ENCODE measurements at regions not wholly inside any gene's neighbourhood (a gene's known extent, or its start where the extent isn't known, plus 50 kb on each side); places are given as distances from the start of the nearest gene placed in this dataset.

- H3K4me3 ChIP-seq (ENCODE audit: low read depth, low read length): no peak overlapping the region
- DNase-seq (ENCODE audit: low read depth): no peak
- no peak for TF ChIP-seq CTCF (IDR thresholded peaks at IDR 0.05; ENCODE audit: insufficient read depth, low read length)
These were observed 163.7 kb downstream of the DLL1 start for GRCh38 chr6:170127151-170127550.

- H3K4me3 ChIP-seq (ENCODE audit: low read depth, low read length): no peak overlapping the region
- DNase-seq (ENCODE audit: low read depth): no peak
- no peak for TF ChIP-seq CTCF (IDR thresholded peaks at IDR 0.05; ENCODE audit: insufficient read depth, low read length)
These were observed 165.2 kb downstream of the DLL1 start for GRCh38 chr6:170125456-170126300.

GRCh38 chr6:170124836-170125235, 166.0 kb downstream of the DLL1 start:
- DNase-seq (ENCODE audit: low read depth): no peak
- H3K4me3 ChIP-seq (ENCODE audit: low read depth, low read length): no peak overlapping the region
- no peak for TF ChIP-seq CTCF (IDR thresholded peaks at IDR 0.05; ENCODE audit: insufficient read depth, low read length)

GRCh38 chr6:170124150-170124549, 166.7 kb downstream of the DLL1 start:
- no peak for TF ChIP-seq CTCF (IDR thresholded peaks at IDR 0.05; ENCODE audit: insufficient read depth, low read length)
- H3K4me3 ChIP-seq (ENCODE audit: low read depth, low read length): no peak overlapping the region
- DNase-seq (ENCODE audit: low read depth): no peak

- no peak overlapping the region for H3K4me3 ChIP-seq (ENCODE audit: low read depth, low read length)
- no peak for TF ChIP-seq CTCF (IDR thresholded peaks at IDR 0.05; ENCODE audit: insufficient read depth, low read length)
- DNase-seq (ENCODE audit: low read depth): no peak
These were observed 168.2 kb downstream of the DLL1 start for GRCh38 chr6:170122651-170123050.

GRCh38 chr6:170117111-170117972, 173.5 kb downstream of the DLL1 start:
- no peak overlapping the region for H3K4me3 ChIP-seq (ENCODE audit: low read depth, low read length)
- no peak for TF ChIP-seq CTCF (IDR thresholded peaks at IDR 0.05; ENCODE audit: insufficient read depth, low read length)
- DNase-seq (ENCODE audit: low read depth): no peak
